Fibroblast of skin of left biceps (primary cell): ENCODE measurements at regions not wholly inside any gene's neighbourhood (a gene's known extent, or its start where the extent isn't known, plus 50 kb on each side); places are given as distances from the start of the nearest gene placed in this dataset.

Experiments
- DNase-seq, 2 experiments: peaks; one replicate each; pipeline ENCODE4 v3.0.0-alpha.2; 2013; ENCODE audit warnings: low read depth in 2 of 2

GRCh38 chr9:115367321-115367720 is 249.4 kb upstream of the TNC start:
- DNase-seq = no peak

- DNase-seq = no peak
Observed at GRCh38 chr9:115367780-115368525, 250.0 kb upstream of the TNC start.

- peak in 1 of 2 experiments; percentile 50 for DNase-seq
Observed at GRCh38 chr9:115369322-115369957, 251.5 kb upstream of the TNC start.

- DNase-seq = peak; percentile 94 to 95
Observed at GRCh38 chr9:115373000-115373709, 255.2 kb upstream of the TNC start.

GRCh38 chr9:115373710-115374045 is 255.7 kb upstream of the TNC start:
- DNase-seq = no peak

GRCh38 chr9:115374724-115375268 is 256.8 kb upstream of the TNC start:
- no peak for DNase-seq

- DNase-seq = no peak
Observed at GRCh38 chr9:115378241-115378640, 260.3 kb upstream of the TNC start.

GRCh38 chr9:115378758-115379157 is 260.8 kb upstream of the TNC start:
- no peak for DNase-seq

- no peak for DNase-seq
Observed at GRCh38 chr9:115379719-115380118, 261.8 kb upstream of the TNC start.

GRCh38 chr9:115382865-115383264 is 264.9 kb upstream of the TNC start:
- DNase-seq = no peak

GRCh38 chr9:115385383-115386122 is 267.6 kb upstream of the TNC start:
- DNase-seq = no peak

GRCh38 chr9:115386963-115387770 is 269.2 kb upstream of the TNC start:
- DNase-seq = no peak

- no peak for DNase-seq
Observed at GRCh38 chr9:115391168-115391825, 273.3 kb upstream of the TNC start.

- DNase-seq = no peak
Observed at GRCh38 chr9:115393976-115394775, 276.2 kb upstream of the TNC start.

- DNase-seq = no peak
Observed at GRCh38 chr9:115395511-115396021, 277.6 kb upstream of the TNC start.

GRCh38 chr9:115396071-115396529 is 278.1 kb upstream of the TNC start:
- no peak for DNase-seq

GRCh38 chr9:115397591-115398312 is 279.8 kb upstream of the TNC start:
- DNase-seq = no peak

GRCh38 chr9:115398313-115398650 is 280.3 kb upstream of the TNC start:
- no peak for DNase-seq

- no peak for DNase-seq
Observed at GRCh38 chr9:115398996-115399395, 281.0 kb upstream of the TNC start.
